OCI-LY1 (cell line): ENCODE measurements at regions not wholly inside any gene's neighbourhood (a gene's known extent, or its start where the extent isn't known, plus 50 kb on each side); places are given as distances from the start of the nearest gene placed in this dataset.

ENCODE experiments used
- H2AFZ ChIP-seq: fragments of 200-600 bp; sonication (generic), shearing (Covaris generic); 2 replicates; pipeline ENCODE4 v1.6.0; 2014; ENCODE audit warnings: antibody characterized with exemption, mild to moderate bottlenecking, low read length
- H3F3A ChIP-seq: fragments of 200-600 bp; sonication (generic), shearing (Covaris generic); 2 replicates; pipeline ENCODE4 v1.6.0; 2014; ENCODE audit warnings: mild to moderate bottlenecking, antibody characterized with exemption, low read length, moderate library complexity; ENCODE audit not compliant: insufficient read depth
- H3K27ac ChIP-seq: fragments of 200-600 bp; sonication (generic); 2 replicates; pipeline ENCODE4 v1.5.1; 2014; ENCODE audit warnings: low read length, mixed run types, mild to moderate bottlenecking, low read depth; ENCODE audit not compliant: poor library complexity, severe bottlenecking
- H3K27me3 ChIP-seq: fragments of 200-600 bp; sonication (generic); 2 replicates; pipeline ENCODE4 v1.6.0; 2014; ENCODE audit warnings: antibody characterized with exemption, mild to moderate bottlenecking, low read length, moderate library complexity; ENCODE audit not compliant: insufficient read depth
- H3K36me3 ChIP-seq: fragments of 200-600 bp; sonication (generic); 2 replicates; pipeline ENCODE4 v1.6.1; 2014; ENCODE audit warnings: mild to moderate bottlenecking, antibody characterized with exemption, low read length, moderate library complexity, mixed read lengths; ENCODE audit not compliant: insufficient read depth
- H3K4me1 ChIP-seq: fragments of 200-600 bp; sonication (generic); 2 replicates; pipeline ENCODE4 v1.5.1; 2014; ENCODE audit warnings: mild to moderate bottlenecking, low read length, moderate library complexity; ENCODE audit not compliant: insufficient read depth, severe bottlenecking
- H3K4me2 ChIP-seq: fragments of 200-600 bp; sonication (generic), shearing (Covaris generic); 2 replicates; pipeline ENCODE4 v1.6.1; 2014; ENCODE audit warnings: low read length
- H3K4me3 ChIP-seq: fragments of 200-600 bp; sonication (generic); 2 replicates; pipeline ENCODE4 v1.5.1; 2014; ENCODE audit warnings: low read length, low read depth, mild to moderate bottlenecking, mixed read lengths; ENCODE audit not compliant: poor library complexity, severe bottlenecking
- H3K79me2 ChIP-seq: fragments of 200-600 bp; shearing (Covaris generic); 2 replicates; pipeline ENCODE4 v1.6.1; 2016; ENCODE audit warnings: mixed run types, low read length, mixed read lengths; ENCODE audit not compliant: insufficient read depth
- H3K9ac ChIP-seq: fragments of 200-600 bp; sonication (generic), shearing (Covaris generic); 2 replicates; pipeline ENCODE4 v1.6.1; 2014; ENCODE audit warnings: mild to moderate bottlenecking, low read length, mixed read lengths
- H3K9me2 ChIP-seq: fragments of 200-600 bp; sonication (generic), shearing (Covaris generic); 2 replicates; pipeline ENCODE4 v1.6.1; 2014; ENCODE audit warnings: low read depth, mild to moderate bottlenecking, low read length, mixed read lengths
- H3K9me3 ChIP-seq: fragments of 200-600 bp; shearing (Covaris generic); 2 replicates; pipeline ENCODE4 v1.6.1; 2014; ENCODE audit warnings: low read length, mixed read lengths
- H4K20me1 ChIP-seq: fragments of 200-600 bp; sonication (generic), shearing (Covaris generic); 2 replicates; pipeline ENCODE4 v1.6.0; 2016; ENCODE audit warnings: mild to moderate bottlenecking, low read length; ENCODE audit not compliant: insufficient read depth
- EZH2 ChIP-seq: fragments of 200-600 bp; sonication (generic), shearing (Covaris generic); IDR thresholded peaks from 2 replicates; pipeline ENCODE4 v1.8.0; 2017; ENCODE audit warnings: borderline replicate concordance, mixed run types, mild to moderate bottlenecking, antibody characterized with exemption, low read length, moderate library complexity, mixed read lengths
- TF ChIP-seq, protein P1 (sequence below): fragments of 200-600 bp; sonication (generic), shearing (Covaris generic); IDR thresholded peaks from 2 replicates; pipeline ENCODE4 v1.5.1; 2017; ENCODE audit warnings: mild to moderate bottlenecking, antibody characterized with exemption, low read length, moderate library complexity, mixed read lengths

DNA sequence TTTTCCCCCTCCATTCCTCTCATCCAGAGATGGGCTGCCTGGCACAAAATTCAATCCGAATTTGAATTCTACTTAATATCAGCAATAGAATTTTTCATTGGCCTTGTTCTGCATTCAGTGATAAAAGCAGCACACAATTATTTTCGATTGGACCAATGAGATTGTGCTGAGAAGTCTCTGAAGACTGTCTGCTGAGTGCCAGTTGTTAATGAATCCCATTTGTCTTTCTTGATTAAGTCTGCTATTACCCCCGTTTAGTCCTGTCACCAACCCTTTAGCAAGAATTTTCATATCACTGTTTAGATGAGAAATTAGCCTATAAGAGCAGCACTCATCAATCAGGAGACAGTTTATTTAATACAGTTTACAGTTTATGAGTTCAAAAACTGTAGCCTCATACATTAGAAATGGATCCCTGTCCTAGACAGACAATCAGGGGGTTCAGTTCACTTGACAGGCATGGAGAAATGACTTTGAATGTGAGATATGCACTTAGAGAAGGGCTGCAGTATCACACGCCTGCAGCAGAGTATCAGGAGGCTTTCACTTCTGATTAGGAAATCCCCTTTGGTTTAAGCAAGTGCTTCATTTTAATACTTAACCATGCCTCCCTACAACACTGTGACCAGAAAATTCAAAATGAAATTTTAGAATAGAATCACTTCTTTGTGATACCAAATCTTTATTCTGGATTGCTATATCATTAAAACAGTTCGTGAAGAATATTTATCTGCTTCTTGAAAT is 304.7 kb upstream of the PTBP2 start:
- Histone ChIP-seq H3K9ac (no peak overlapping the region), H3K79me2 (no peaks in the 10 kb centered on the region), H3K27me3 (no peaks in the 10 kb centered on the region), H2AFZ (no peak overlapping the region), H3K4me1 (no peaks in the 10 kb centered on the region), H3K27ac (no peak overlapping the region), H3K9me3 (no peaks in the 10 kb centered on the region), H3K36me3 (no peaks in the 10 kb centered on the region), H4K20me1 (no peaks in the 10 kb centered on the region), H3K4me2 (no peak overlapping the region), H3K4me3 (no peak overlapping the region), H3K9me2 (no peaks in the 10 kb centered on the region), H3F3A (no peaks in the 10 kb centered on the region)
- TF ChIP-seq, protein P1, sequence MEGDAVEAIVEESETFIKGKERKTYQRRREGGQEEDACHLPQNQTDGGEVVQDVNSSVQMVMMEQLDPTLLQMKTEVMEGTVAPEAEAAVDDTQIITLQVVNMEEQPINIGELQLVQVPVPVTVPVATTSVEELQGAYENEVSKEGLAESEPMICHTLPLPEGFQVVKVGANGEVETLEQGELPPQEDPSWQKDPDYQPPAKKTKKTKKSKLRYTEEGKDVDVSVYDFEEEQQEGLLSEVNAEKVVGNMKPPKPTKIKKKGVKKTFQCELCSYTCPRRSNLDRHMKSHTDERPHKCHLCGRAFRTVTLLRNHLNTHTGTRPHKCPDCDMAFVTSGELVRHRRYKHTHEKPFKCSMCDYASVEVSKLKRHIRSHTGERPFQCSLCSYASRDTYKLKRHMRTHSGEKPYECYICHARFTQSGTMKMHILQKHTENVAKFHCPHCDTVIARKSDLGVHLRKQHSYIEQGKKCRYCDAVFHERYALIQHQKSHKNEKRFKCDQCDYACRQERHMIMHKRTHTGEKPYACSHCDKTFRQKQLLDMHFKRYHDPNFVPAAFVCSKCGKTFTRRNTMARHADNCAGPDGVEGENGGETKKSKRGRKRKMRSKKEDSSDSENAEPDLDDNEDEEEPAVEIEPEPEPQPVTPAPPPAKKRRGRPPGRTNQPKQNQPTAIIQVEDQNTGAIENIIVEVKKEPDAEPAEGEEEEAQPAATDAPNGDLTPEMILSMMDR = no peak
- TF ChIP-seq EZH2 = no peak

DNA sequence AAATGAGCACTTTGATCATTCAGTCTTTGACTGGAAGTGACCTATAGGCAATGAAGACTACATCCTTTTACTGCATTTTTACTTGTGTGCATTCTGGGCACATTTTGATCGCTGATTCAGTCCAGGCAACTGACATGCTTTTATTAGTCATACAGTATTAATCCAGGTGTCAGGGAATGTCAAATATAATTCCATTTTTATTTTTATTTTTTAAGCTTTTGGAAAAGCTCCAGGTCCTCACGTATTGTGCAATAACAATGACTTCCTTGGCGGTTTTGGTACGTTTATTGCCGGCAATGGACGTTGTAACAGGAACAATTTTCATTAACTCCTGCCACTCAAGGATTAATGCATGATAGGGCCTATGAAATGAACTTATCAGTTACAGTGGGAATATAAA is 302.6 kb upstream of the PTBP2 start:
- Histone ChIP-seq H3K9ac (no peak overlapping the region), H3K4me3 (no peak overlapping the region), H3K4me1 (no peaks in the 10 kb centered on the region), H2AFZ (no peak overlapping the region), H3K9me2 (no peaks in the 10 kb centered on the region), H3K27me3 (no peaks in the 10 kb centered on the region), H3K79me2 (no peaks in the 10 kb centered on the region), H4K20me1 (no peaks in the 10 kb centered on the region), H3K27ac (no peak overlapping the region), H3K36me3 (no peaks in the 10 kb centered on the region), H3F3A (no peaks in the 10 kb centered on the region), H3K9me3 (no peaks in the 10 kb centered on the region), H3K4me2 (no peak overlapping the region)
- TF ChIP-seq EZH2 = no peak
- TF ChIP-seq, protein P1 = no peak

DNA sequence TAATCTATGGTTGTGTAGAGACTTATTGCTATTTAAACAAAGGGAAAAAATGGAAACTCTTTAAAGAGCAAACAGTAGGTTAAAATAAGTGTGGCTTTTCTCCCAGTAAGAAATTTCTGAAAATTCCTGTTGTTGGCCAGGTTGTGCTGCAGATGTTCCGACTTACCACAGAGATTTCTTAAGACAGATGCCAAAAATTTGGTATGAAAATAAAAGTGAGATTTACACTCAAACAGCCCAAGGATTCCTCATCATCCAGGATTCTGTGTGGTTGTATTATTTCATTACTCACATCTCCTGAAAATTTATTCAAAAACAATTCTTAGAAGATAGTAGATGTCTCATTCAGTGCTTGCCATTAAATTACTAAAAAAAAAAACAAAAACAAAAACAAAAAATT is 296.7 kb upstream of the PTBP2 start:
- no peak overlapping the region for H3K4me3 ChIP-seq
- no peaks in the 10 kb centered on the region for H3K4me1 ChIP-seq
- no peak overlapping the region for H2AFZ ChIP-seq
- no peaks in the 10 kb centered on the region for H3K27me3 ChIP-seq
- H3K79me2 ChIP-seq = no peaks in the 10 kb centered on the region
- H3K9me3 ChIP-seq = no peaks in the 10 kb centered on the region
- no peak overlapping the region for H3K27ac ChIP-seq
- TF ChIP-seq, protein P1 = no peak
- no peak for TF ChIP-seq EZH2
- no peaks in the 10 kb centered on the region for H4K20me1 ChIP-seq
- H3K36me3 ChIP-seq = no peaks in the 10 kb centered on the region
- no peak overlapping the region for H3K9ac ChIP-seq
- no peaks in the 10 kb centered on the region for H3F3A ChIP-seq
- H3K9me2 ChIP-seq = no peaks in the 10 kb centered on the region
- no peak overlapping the region for H3K4me2 ChIP-seq
